HepG2 (cell line): ENCODE measurements at regions not wholly inside any gene's neighbourhood (a gene's known extent, or its start where the extent isn't known, plus 50 kb on each side); places are given as distances from the start of the nearest gene placed in this dataset.

ENCODE experiments used
- CHCHD3 ChIP-seq: sonication (generic); formaldehyde crosslinking; IDR thresholded peaks from 2 replicates; pipeline ENCODE4 v1.8.0; 2022; ENCODE audit warnings: mild to moderate bottlenecking, missing genetic modification reagents, moderate library complexity
- CTCF ChIP-seq: sonication (generic); formaldehyde crosslinking; IDR thresholded peaks from 2 replicates; pipeline ENCODE4 v1.5.0; 2020; ENCODE audit warnings: mild to moderate bottlenecking, missing genetic modification reagents, moderate library complexity
- HNF4G ChIP-seq, 2 experiments: sonication (generic) in 1 of 2; formaldehyde crosslinking in 1 of 2; IDR thresholded peaks; 2 replicates each; pipeline versions ENCODE4 v1.4.0 to v1.6.1; 2011 to 2020; ENCODE audit warnings: borderline replicate concordance in 2 of 2, low read depth in 2 of 2, mild to moderate bottlenecking in 2 of 2, low read length in 1 of 2, missing genetic modification reagents in 1 of 2, moderate library complexity in 1 of 2
- MAFK ChIP-seq, 2 experiments: IDR thresholded peaks in 1 of 2; conservative IDR thresholded peaks in 1 of 2; 2 replicates each; pipeline ENCODE4 v1.6.1; 2011; ENCODE audit warnings: improper control_type of control experiment in 2 of 2, low read length in 2 of 2
- MAX ChIP-seq: IDR thresholded peaks from 2 replicates; pipeline ENCODE4 v1.6.1; 2012; ENCODE audit warnings: inconsistent platforms
- MLX ChIP-seq: IDR thresholded peaks from 2 replicates; pipeline ENCODE4 v1.6.1; 2016
- MTA3 ChIP-seq: sonication (generic); formaldehyde crosslinking; IDR thresholded peaks from 2 replicates; pipeline ENCODE4 v1.4.0; 2020; ENCODE audit warnings: missing genetic modification reagents
- NR2C2 ChIP-seq: sonication (generic); formaldehyde crosslinking; IDR thresholded peaks from 2 replicates; pipeline ENCODE4 v1.4.0; 2020; ENCODE audit warnings: missing genetic modification reagents, mild to moderate bottlenecking, moderate library complexity, borderline replicate concordance
- PAX8 ChIP-seq: sonication (generic); formaldehyde crosslinking; IDR thresholded peaks from 2 replicates; pipeline ENCODE4 v1.8.0; 2022; ENCODE audit warnings: mild to moderate bottlenecking, missing genetic modification reagents, borderline replicate concordance
- POLR2A ChIP-seq, 2 experiments: IDR thresholded peaks; 2 replicates each; pipeline ENCODE4 v1.6.1; 2011; ENCODE audit warnings: low read depth in 2 of 2, low read length in 2 of 2, mild to moderate bottlenecking in 1 of 2, moderate library complexity in 1 of 2; ENCODE audit not compliant: insufficient read depth in 1 of 2
- REST ChIP-seq, 2 experiments: IDR thresholded peaks; 2 replicates each; pipeline ENCODE4 v1.6.1; 2011 to 2012; ENCODE audit warnings: low read length in 2 of 2, borderline replicate concordance in 1 of 2, low read depth in 1 of 2, mild to moderate bottlenecking in 1 of 2, moderate library complexity in 1 of 2
- ZNF121 ChIP-seq: sonication (generic); formaldehyde crosslinking; IDR thresholded peaks from 2 replicates; pipeline ENCODE4 v1.5.0; 2020; ENCODE audit warnings: mild to moderate bottlenecking, missing genetic modification reagents
- ZNF24 ChIP-seq: fragments of 450-650 bp; IDR thresholded peaks from 2 replicates; pipeline ENCODE4 v1.6.1; 2017; ENCODE audit warnings: antibody characterized with exemption, mild to moderate bottlenecking
- ZNF281 ChIP-seq: sonication (generic); formaldehyde crosslinking; IDR thresholded peaks from 2 replicates; pipeline ENCODE4 v1.4.0; 2020; ENCODE audit warnings: missing genetic modification reagents, borderline replicate concordance

GRCh38 chr2:7736646-7737305, 819.6 kb downstream of the RNF144A start:
- TF ChIP-seq POLR2A (IDR thresholded peaks at IDR 0.05; ENCODE audit: insufficient read depth in 1 of 2, low read depth in 2 of 2, low read length in 2 of 2): no peak
- no peak for TF ChIP-seq PAX8 (CRISPR knock-in tag)
- TF ChIP-seq MAFK (conservative IDR thresholded peaks at IDR 0.05 in 1 of 2, IDR thresholded peaks at IDR 0.05 in 1 of 2; ENCODE audit: low read length in 2 of 2): no peak
- TF ChIP-seq MLX (CRISPR knock-in tag): no peak
- no peak for TF ChIP-seq REST (IDR thresholded peaks at IDR 0.05; ENCODE audit: borderline replicate concordance in 1 of 2, low read depth in 1 of 2, low read length in 2 of 2)
- TF ChIP-seq ZNF24: no peak
- TF ChIP-seq NR2C2 (CRISPR knock-in tag): no peak
- TF ChIP-seq CHCHD3 (CRISPR knock-in tag): no peak
- TF ChIP-seq ZNF121: no peak
- no peak for TF ChIP-seq ZNF281 (CRISPR knock-in tag)
- TF ChIP-seq CTCF: no peak
- TF ChIP-seq HNF4G (IDR thresholded peaks at IDR 0.05; ENCODE audit: borderline replicate concordance, low read depth, low read length): no peak
- TF ChIP-seq HNF4G (CRISPR knock-in tag; IDR thresholded peaks at IDR 0.05; ENCODE audit: borderline replicate concordance, low read depth): no peak
- TF ChIP-seq MTA3 (CRISPR knock-in tag): no peak
- TF ChIP-seq MAX: no peak
